AG08395 (cell line): ENCODE measurements at regions not wholly inside any gene's neighbourhood (a gene's known extent, or its start where the extent isn't known, plus 50 kb on each side); places are given as distances from the start of the nearest gene placed in this dataset.
"Not testable (repeated sequence)": the region's sequence is repeated elsewhere in the genome, so short reads cannot be mapped to it uniquely, and the experiment has no call there.

Experiments used
- DNase-seq: peaks from one replicate; pipeline ENCODE4 v3.0.0; 2012; ENCODE audit warnings: mixed read lengths, low spot score

- DNase-seq = no peak
Measured at GRCh38 chr6:74408844-74409243, 712.8 kb downstream of the CD109 start.

GRCh38 chr6:74404366-74404765, 708.4 kb downstream of the CD109 start:
- DNase-seq = no peak

GRCh38 chr6:74402781-74403180, 706.8 kb downstream of the CD109 start:
- no peak for DNase-seq

- DNase-seq = not testable (repeated sequence)
Measured at GRCh38 chr6:74378437-74378836, 682.4 kb downstream of the CD109 start.

DNA sequence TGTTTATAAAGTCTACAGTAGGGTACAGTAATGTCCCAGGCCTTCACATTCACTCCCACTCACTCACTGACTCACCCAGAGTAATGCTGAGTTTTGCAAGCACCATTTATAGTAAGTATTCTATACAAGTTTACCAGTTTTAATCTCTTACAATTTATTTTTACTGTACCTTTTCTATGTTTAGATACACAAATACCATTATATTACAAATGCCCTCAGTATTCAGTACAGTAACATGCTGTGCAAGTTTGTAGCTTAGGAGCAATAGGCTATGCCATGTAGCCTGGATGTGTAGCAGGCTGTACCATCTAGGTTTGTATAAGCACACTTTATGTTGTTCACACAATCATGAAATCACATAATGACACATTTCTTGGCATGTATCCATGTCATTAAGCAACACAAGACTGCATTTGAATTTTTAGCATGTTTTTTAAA, 673.6 kb downstream of the CD109 start:
- no peak for DNase-seq

DNA sequence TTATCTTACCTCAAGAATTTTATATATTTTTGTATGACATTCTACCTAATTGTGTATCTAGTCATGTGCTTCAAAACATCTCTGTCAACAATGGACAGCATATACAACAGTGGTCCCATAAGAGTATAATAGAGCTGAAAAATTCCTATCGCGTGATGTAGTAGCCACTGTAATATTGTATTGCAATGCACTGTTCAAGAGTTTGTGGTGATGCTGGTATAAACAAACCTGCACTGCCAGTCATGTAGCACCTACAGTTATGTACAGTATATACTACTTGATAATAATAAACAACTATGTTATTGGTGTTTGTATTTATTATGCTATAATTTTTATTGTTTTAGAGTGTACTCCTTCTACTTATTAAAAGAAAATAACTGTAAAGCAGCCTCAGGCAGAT, 672.7 kb downstream of the CD109 start:
- DNase-seq = no peak

DNA sequence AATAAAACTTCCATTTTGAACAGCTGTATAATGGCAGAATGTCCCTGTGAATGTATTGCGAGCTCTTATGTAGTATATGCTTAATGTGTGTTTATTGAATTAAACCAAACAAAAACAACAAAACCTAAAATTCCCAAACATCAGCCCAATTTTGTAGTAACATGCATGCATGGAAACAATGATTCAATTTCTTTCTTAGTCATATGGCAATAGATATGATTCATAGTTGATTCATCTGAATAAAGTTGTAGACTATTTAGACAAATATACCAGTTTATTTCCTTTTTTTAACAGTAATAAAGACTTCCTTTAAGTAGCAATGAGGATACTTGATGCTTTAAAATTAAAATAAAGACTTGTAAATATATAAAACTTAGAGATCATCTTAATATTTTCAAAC, 670.6 kb downstream of the CD109 start:
- peak; percentile 31 for DNase-seq

- DNase-seq = no peak
Measured at GRCh38 chr6:74362391-74362790, 666.4 kb downstream of the CD109 start.

DNA sequence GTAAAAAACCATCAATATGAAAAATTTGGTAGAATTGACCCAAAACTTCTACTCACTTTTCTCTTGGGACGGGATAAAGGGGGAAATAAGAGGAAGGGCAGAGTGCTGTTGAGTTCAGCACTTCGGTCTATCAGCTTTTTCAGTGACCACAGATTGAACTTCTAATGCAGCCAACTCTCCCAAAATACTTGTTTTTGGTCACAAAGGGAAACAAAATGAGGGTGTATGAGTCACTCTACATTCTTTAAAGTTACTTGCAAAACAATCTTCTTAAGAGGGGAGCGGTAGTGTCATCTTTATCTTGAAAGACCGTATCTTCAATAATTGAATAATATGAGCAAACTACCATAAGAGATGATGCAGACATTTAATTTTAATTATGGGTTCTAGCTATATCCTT, 661.3 kb downstream of the CD109 start:
- DNase-seq = peak; percentile 55

DNA sequence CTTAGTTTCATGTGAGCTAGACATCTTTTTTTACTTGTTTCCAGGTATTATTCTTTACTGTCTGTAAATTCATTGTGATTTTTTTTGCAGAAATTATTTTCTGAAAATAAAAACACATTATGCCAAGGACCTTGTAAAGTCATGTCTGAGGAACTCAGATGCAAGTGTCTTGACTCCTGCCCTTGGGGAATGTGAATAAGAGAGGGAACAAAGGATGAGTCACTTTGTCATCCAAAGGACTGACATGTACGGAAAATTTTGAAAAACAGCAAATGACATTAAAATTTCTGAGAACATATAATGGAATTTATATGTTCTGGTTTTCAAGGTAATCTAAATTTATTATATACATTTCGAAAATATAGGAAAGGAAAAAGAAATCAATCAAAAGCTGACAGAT, 660.4 kb downstream of the CD109 start:
- peak; percentile 52 for DNase-seq

- no peak for DNase-seq
Measured at GRCh38 chr6:74346936-74347535, 651.0 kb downstream of the CD109 start.

GRCh38 chr6:74343804-74344203, 647.8 kb downstream of the CD109 start:
- peak; percentile 20 for DNase-seq

DNA sequence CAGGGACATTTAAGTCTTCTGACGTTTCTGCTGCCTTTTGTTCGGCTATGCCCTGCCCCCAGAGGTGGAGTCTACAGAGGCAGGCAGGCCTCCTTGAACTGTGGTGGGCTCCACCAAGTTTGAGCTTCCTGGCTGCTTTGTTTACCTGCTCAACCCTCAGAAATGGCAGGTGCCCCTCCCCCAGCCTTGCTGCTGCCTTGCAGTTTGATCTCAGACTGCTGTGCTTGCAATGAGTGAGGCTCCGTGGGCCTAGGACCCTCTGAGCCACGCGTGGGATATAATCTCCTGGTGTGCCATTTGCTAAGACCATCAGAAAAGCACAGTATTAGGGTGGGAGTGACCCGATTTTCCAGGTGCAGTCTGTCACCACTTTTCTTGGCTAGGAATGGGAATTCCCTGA, 647.3 kb downstream of the CD109 start:
- DNase-seq = not testable (repeated sequence)

DNA sequence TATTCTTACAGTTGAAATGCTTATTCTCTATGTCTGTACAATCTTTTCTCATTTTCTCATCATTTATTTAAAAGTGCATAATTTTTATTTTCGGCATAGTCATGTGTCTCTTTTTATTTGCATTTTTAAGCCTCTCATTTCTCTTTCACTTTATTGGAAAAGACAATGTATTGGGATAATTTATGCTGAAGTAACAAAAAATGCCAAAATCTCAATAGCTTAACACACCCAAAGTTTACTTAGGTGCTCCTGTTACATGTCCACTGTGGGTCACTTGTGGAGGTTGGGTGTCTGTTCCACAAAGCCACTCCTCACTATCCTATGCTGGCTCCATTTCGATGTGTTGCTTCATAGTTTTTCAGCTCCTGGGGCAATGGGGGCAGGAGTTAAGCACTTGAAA, 638.7 kb downstream of the CD109 start:
- DNase-seq = no peak

- no peak for DNase-seq
Measured at GRCh38 chr6:74333406-74333805, 637.4 kb downstream of the CD109 start.

DNA sequence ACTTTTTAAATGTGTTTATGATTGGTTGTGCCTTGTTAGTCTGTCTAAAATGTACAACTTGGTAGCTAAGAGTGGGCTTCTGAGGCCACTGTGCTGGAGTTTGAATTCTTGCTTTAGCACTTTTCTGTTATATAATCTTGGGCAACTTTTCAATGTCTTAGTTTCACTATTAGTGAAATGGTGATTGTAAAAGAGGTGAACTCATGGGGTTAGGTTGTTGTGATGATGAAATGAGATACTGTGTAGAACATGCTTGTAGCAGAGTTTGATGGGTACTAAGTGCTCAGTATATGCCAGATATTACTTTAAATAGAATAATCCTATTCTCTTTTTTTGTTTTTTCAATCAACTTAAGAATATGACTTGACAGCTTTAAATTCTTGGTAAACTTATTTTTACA, 624.7 kb downstream of the CD109 start:
- DNase-seq = no peak

- no peak for DNase-seq
Measured at GRCh38 chr6:74320074-74320473, 624.1 kb downstream of the CD109 start.

DNA sequence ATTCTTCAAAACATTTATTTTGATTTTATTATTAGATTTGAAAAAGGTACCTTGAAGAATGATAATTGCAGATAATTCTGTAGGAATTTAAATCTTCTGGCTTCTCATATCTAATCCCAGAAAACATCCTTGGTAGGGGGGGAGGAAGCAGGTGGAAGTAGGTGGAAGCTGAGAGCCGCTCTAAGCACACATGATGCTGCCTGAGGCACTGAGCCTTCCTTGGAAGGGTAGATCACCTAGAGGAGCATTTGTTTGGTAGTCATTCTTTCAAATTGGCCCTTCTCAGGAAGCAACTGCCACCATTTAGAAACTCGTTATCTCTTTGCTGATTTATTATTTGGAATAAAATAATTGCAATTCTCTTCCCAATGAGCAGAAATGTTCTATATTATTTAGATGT, 623.3 kb downstream of the CD109 start:
- DNase-seq = no peak

- no peak for DNase-seq
Measured at GRCh38 chr6:74318738-74319137, 622.7 kb downstream of the CD109 start.

DNA sequence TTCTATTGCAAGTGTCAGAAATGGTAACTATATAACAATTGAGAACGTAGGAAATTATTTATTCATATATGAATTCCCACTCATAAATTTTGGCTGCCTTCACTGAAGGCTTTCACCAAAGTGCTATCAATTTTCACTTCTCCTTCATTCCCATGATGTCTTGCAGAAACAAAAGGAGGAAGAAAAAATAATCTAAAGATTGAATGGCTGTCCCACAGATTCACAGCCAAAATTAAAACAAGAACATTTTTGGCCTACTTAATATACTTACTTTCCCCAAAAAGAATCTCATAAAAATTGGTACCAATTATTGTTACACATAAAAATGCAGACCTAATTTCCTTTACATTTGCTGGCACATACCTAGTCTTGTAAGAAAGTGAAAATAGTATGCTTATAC, 616.1 kb downstream of the CD109 start:
- no peak for DNase-seq

DNA sequence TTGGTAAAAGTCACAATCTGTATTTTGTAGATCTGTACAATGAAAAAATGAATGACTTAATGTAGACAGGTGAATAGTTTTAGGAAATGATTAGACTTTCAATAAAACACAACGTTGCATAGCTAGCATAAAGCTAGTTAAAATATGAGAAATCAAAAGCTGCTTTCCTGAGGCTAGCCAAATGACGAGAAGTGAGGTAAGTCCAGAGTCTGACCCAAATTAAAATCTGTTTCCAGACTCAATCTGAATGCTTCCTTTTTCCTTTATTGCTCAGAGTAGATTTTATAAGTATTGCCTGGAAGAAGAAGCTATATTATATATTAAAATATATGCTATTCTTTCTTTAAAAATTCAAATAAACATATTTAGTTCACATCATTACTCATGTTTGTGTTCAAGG, 615.4 kb downstream of the CD109 start:
- no peak for DNase-seq

GRCh38 chr6:74289884-74290283, 593.9 kb downstream of the CD109 start:
- DNase-seq = peak; percentile 73

- DNase-seq = no peak
Measured at GRCh38 chr6:74287932-74288331, 591.9 kb downstream of the CD109 start.

DNA sequence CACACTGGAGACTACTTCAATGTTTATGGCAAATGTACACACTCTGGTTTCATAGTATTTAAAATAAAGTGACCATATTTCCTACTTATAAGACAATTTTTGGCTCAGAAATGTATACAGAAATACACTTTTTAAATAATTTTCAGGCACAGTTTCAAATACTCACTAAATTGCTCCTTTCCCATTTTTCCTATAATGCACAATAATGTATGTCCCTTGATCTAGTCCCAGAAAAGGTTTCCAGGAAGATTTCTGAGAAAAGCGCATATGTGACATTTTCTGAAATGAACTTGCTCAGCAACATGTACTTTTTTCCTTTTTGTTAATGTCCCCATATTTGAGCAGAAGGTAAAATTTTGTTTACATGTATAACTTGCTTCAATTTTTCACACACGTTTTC, 591.4 kb downstream of the CD109 start:
- DNase-seq = no peak

DNA sequence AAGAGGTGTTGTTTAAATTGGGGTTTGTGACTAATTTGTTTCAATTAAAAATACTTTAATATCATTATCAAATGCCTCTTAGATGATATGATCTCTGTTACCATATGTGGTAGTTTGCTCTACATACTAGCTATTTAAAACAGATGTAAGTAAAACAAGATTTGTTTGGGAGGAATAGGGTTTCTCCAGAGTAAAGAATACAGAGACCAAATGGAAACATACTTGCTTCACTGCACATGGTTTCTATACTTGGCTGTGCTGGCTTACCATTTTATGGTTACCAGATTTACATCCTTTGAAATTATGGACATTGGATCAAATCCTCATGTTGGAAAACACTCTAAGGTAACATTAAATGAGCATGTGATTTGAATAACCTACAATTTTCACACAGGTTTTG, 588.3 kb downstream of the CD109 start:
- DNase-seq = no peak
